HG02571 (cell line): ENCODE measurements at regions not wholly inside any gene's neighbourhood (a gene's known extent, or its start where the extent isn't known, plus 50 kb on each side); places are given as distances from the start of the nearest gene placed in this dataset.

Experiments used
- ATAC-seq: cut with Tn5 transposase; IDR thresholded peaks from one replicate; pipeline ENCODE4 v1.9.1; 2021; ENCODE audit warnings: mild to moderate bottlenecking, moderate library complexity; ENCODE audit not compliant: unreplicated experiment

- no peak for ATAC-seq
Observed at GRCh38 chr10:55048830-55049498, 247.9 kb upstream of the PCDH15 start.

GRCh38 chr10:55043540-55043939, 242.5 kb upstream of the PCDH15 start:
- ATAC-seq = no peak

DNA sequence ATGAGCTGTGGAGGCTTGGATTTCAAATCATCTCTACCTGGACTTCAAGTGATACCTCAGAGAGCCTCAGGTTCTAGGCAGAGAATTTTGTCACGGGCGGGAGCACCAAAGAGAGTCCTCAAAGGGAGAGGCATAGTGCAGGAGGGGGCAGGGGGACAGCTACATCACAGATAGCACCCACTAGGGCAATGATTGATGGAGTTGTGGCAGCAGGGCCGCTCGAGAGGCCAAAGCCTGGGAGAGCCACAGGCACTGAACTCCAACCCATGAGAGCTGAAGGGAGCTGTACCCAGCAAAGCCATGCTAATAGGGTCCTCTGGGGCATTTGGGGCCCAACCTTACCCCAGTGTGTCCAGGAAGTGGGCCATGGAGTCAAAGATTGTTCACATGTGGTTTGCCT, 232.0 kb upstream of the PCDH15 start:
- no peak for ATAC-seq

- no peak for ATAC-seq
Observed at GRCh38 chr10:55024713-55025112, 223.7 kb upstream of the PCDH15 start.

GRCh38 chr10:55019439-55019838, 218.4 kb upstream of the PCDH15 start:
- ATAC-seq = no peak

GRCh38 chr10:55013318-55013717, 212.3 kb upstream of the PCDH15 start:
- no peak for ATAC-seq

- ATAC-seq = no peak
Observed at GRCh38 chr10:55002420-55002819, 201.4 kb upstream of the PCDH15 start.

GRCh38 chr10:55001422-55001821, 200.4 kb upstream of the PCDH15 start:
- no peak for ATAC-seq

DNA sequence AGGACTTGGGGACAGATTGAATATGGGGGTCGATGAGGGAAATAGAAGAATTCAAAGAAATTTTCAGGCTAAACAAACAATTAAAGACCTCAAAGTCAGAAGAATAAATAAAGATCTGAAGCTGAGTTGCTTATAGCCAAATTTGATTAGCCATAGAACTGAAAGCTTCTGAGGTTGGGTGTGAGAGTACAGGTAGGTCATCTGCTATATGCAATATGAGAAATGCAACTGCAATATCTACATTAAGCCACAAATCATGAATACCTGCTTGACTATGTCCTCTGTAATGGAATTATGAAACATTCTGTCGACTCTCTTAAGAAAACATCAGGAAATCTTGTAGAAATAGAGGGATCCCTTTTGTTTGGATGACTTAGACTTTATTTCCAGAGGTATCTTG, 192.1 kb upstream of the PCDH15 start:
- ATAC-seq = no peak

- ATAC-seq = no peak
Observed at GRCh38 chr10:54985732-54986131, 184.7 kb upstream of the PCDH15 start.

- ATAC-seq = no peak
Observed at GRCh38 chr10:54983255-54983654, 182.2 kb upstream of the PCDH15 start.

DNA sequence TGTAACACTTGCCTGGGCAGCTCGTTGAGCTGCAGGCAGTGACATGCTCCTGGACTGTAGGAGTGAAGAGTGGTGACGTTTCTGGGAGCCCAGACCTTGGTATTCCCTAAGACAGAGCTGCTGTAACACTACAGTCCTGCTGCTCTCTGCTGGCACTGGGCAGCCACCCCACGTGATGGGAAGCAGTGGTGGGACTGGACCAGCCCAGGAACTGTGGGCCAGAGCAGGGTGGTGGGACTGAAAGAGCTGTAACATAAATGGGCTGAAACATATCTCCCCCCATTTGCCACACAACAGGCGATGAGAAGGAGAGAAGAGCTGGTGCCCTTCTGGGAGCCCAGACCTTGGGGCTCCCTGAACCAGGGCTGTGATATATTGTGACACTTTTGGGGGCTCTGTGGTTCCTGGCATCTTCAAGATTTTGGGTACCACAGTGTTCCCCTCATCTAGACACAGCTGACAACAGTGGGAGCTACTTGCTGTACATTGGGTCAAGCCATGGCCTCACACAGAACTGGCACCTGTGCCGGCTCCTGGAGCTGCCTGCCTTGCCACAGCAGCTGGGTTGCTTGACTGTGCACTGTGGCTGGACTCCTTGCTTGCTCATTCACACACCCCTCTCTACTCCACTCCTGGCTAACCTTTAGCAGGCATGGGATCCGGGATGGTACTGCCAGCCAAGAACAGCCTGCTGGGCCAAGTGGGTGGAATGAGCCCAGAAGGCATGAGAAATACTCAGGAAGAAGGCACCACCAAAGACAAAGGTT, 161.3 kb upstream of the PCDH15 start:
- ATAC-seq = no peak

GRCh38 chr10:54961040-54961439, 160.0 kb upstream of the PCDH15 start:
- no peak for ATAC-seq

- ATAC-seq = no peak
Observed at GRCh38 chr10:54958844-54959243, 157.8 kb upstream of the PCDH15 start.

GRCh38 chr10:54947605-54948004, 146.6 kb upstream of the PCDH15 start:
- ATAC-seq = no peak

GRCh38 chr10:54940418-54940817, 139.4 kb upstream of the PCDH15 start:
- no peak for ATAC-seq

GRCh38 chr10:54914049-54914448, 113.0 kb upstream of the PCDH15 start:
- ATAC-seq = no peak

GRCh38 chr10:54909165-54909564, 108.1 kb upstream of the PCDH15 start:
- no peak for ATAC-seq

- no peak for ATAC-seq
Observed at GRCh38 chr10:54908019-54908418, 107.0 kb upstream of the PCDH15 start.

DNA sequence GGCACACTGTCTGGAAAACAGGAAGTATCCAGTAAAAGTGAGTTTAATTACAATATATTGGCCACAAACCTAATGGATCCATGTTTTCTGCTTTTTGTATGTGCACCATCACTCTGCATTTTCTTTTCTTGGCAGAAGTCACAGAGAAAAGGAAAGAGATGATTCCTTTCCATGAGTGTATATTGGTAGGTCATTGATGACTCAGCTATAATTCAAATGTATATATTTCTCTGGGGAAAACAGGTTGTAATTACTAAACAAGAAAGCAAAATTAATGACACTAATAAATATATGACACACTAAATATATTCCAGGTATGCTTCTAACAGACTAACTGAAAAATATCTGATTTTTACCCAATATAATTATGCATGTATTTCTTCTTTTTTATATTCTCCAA, 105.9 kb upstream of the PCDH15 start:
- ATAC-seq = no peak

- no peak for ATAC-seq
Observed at GRCh38 chr10:54905578-54906192, 104.7 kb upstream of the PCDH15 start.

GRCh38 chr10:54904833-54905232, 103.8 kb upstream of the PCDH15 start:
- no peak for ATAC-seq
